Breast epithelium (tissue), 4 donors: ENCODE measurements at regions not wholly inside any gene's neighbourhood (a gene's known extent, or its start where the extent isn't known, plus 50 kb on each side); places are given as distances from the start of the nearest gene placed in this dataset.

Experiments used
- DNase-seq, 2 donors: peaks; one replicate each; pipeline ENCODE4 v3.0.0-alpha.2; 2019; ENCODE audit warnings: low spot score in 2 of 2
- H3K27ac ChIP-seq, 2 donors: fragments of 200-600 bp; sonication (generic) in 1 of 2; one replicate each; pipeline ENCODE4 v1.5.1; 2016 to 2019; ENCODE audit warnings: mild to moderate bottlenecking in 1 of 2
- H3K27me3 ChIP-seq, 2 donors: fragments of 200-600 bp; sonication (generic) in 1 of 2; one replicate each; pipeline versions ENCODE4 v1.5.1 to v1.6.0; 2017 to 2019; ENCODE audit warnings: control low read depth in 1 of 2, mild to moderate bottlenecking in 1 of 2
- H3K36me3 ChIP-seq: fragments of 200-600 bp; one replicate; pipeline ENCODE4 v1.5.1; 2019
- H3K4me1 ChIP-seq, 2 donors: fragments of 200-600 bp; sonication (generic); one replicate each; pipeline ENCODE4 v1.5.1; 2016 to 2019; ENCODE audit warnings: control low read depth in 1 of 2
- H3K4me3 ChIP-seq, 3 donors: fragments of 200-600 bp; sonication (generic); 1 replicate in 2 of 3; 2 replicates in 1 of 3; pipeline ENCODE4 v1.5.1; 2016 to 2019; ENCODE audit warnings: mild to moderate bottlenecking in 3 of 3, moderate library complexity in 2 of 3
- H3K9me3 ChIP-seq, 2 donors: fragments of 200-600 bp; sonication (generic) in 1 of 2; one replicate each; pipeline ENCODE4 v1.5.1; 2016 to 2019; ENCODE audit warnings: control low read depth in 1 of 2
- POLR2A ChIP-seq: fragments of 450-650 bp; IDR thresholded peaks from one replicate; pipeline ENCODE4 v1.6.1; 2016; ENCODE audit warnings: antibody characterized with exemption, mild to moderate bottlenecking, moderate library complexity
- POLR2AphosphoS5 ChIP-seq, 3 donors: sonication (generic); formaldehyde crosslinking; IDR thresholded peaks; one replicate each; pipeline ENCODE4 v1.6.1; 2017; ENCODE audit warnings: antibody characterized with exemption in 3 of 3
- intact Hi-C: fragments of 100-400 bp; cut with DNase I; formaldehyde crosslinking; loops from one replicate; pipeline ENCODE4 v1.15.1; 2023; ENCODE audit warnings: low total_unique reads
- TF ChIP-seq, protein P1 (sequence below), 3 donors: fragments of 450-650 bp; IDR thresholded peaks; one replicate each; pipeline ENCODE4 v1.5.1; 2016 to 2017; ENCODE audit warnings: antibody characterized with exemption in 3 of 3, mild to moderate bottlenecking in 3 of 3, moderate library complexity in 3 of 3

DNA sequence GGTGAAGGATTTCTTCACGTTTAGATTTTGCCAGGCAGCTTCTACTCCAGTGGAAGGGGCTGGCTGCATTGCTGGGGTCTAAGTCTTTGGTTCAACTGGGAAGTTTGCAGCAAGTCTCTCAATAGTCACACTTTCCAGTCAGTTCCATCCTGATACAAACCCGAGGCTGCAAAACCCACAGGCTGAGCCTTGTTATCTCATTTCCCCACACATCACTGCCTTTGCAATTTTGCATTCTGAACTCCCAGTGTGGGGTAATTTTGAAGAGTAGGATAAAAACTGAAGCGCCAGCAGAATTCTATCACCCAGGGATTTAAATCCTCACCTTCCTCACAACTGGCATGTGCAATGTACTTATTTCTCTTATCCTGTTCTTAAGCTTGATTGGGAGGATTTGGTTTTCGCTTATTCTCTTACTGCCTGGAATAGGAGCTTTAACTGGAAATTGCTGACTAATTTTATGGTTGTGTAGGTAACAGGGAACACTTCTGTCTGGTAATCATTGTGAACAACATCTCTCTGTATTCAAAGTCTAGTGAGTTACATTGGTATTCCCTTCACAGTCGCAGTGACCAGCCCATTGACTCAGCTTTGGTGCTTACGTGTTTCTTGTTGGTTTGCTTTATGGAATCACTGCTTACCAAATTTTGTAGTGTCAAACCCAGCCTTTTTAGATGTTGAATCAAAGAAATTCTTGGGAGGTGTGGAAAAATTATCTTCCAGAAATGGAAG is 142.0 kb upstream of the TOPAZ1 start:
- peaks cover 0 to 6% of the 10 kb centered on the region in 2 donors for H3K27me3 ChIP-seq
- DNase-seq = no peak
- H3K27ac ChIP-seq = no peak overlapping the region
- H3K9me3 ChIP-seq = no peaks in the 10 kb centered on the region
- intact Hi-C loops = no loop called here
- no peaks in the 10 kb centered on the region for H3K4me1 ChIP-seq
- TF ChIP-seq POLR2AphosphoS5 (IDR thresholded peaks at IDR 0.05) = no peak
- TF ChIP-seq POLR2A = no peak
- TF ChIP-seq, protein P1, sequence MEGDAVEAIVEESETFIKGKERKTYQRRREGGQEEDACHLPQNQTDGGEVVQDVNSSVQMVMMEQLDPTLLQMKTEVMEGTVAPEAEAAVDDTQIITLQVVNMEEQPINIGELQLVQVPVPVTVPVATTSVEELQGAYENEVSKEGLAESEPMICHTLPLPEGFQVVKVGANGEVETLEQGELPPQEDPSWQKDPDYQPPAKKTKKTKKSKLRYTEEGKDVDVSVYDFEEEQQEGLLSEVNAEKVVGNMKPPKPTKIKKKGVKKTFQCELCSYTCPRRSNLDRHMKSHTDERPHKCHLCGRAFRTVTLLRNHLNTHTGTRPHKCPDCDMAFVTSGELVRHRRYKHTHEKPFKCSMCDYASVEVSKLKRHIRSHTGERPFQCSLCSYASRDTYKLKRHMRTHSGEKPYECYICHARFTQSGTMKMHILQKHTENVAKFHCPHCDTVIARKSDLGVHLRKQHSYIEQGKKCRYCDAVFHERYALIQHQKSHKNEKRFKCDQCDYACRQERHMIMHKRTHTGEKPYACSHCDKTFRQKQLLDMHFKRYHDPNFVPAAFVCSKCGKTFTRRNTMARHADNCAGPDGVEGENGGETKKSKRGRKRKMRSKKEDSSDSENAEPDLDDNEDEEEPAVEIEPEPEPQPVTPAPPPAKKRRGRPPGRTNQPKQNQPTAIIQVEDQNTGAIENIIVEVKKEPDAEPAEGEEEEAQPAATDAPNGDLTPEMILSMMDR (IDR thresholded peaks at IDR 0.05) = no peak
- H3K4me3 ChIP-seq = no peak overlapping the region
- no peaks in the 10 kb centered on the region for H3K36me3 ChIP-seq

DNA sequence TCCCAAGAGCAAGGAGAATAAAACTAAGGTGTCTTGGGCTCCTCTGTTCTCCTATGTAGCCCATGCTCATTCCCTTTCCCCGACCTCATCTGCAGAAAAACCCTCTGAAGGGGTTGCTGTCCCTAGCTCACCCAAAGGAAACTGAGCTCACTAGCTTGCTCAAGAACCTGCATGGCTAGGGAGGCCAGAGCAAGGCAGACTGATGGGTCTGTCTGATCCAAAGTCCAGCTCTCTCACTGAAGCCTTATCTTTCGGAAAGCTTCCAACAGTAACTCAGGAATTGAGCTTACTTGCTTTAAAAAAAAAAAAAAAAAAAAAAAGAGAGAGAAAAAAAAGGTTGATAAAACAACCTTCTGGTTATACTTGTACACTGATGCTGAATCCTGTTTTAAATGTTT is 141.4 kb upstream of the TOPAZ1 start:
- H3K27me3 ChIP-seq = peaks cover 0 to 6% of the 10 kb centered on the region in 2 donors
- TF ChIP-seq, protein P1 (IDR thresholded peaks at IDR 0.05) = no peak
- TF ChIP-seq POLR2A (no peak), POLR2AphosphoS5 (IDR thresholded peaks at IDR 0.05) (no peak)

DNA sequence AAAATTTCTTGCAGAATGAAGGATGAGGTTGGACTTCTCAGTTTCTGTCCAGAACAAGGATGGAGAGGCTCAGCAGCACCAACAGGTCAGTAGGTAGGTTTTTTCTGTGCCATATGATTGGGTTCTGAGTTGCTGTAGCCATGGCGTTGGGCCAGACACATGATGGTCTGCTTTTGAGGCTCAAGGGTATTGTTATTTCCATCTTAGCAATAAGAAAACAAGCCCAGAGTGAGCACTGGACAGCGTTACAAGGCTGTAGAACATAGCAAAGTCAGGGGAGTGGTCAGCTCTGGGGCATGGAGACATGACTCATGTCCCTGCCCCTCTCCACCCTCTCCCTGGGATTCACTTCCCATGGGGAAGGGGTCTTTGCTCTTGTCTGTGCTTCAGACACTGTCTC is 137.6 kb upstream of the TOPAZ1 start:
- Histone ChIP-seq H3K4me1 (no peaks in the 10 kb centered on the region), H3K4me3 (no peak overlapping the region), H3K27ac (no peak overlapping the region), H3K27me3 (peaks cover 0 to 6% of the 10 kb centered on the region in 2 donors), H3K36me3 (no peaks in the 10 kb centered on the region), H3K9me3 (no peaks in the 10 kb centered on the region)
- TF ChIP-seq POLR2AphosphoS5 (IDR thresholded peaks at IDR 0.05) (no peak), POLR2A (no peak)
- TF ChIP-seq, protein P1 (IDR thresholded peaks at IDR 0.05) = no peak
- DNase-seq = no peak
- intact Hi-C loops = no loop called here

More for the DNA sequence above, 141.4 kb upstream of the TOPAZ1 start:
- H3K4me1 ChIP-seq = no peaks in the 10 kb centered on the region
- no peaks in the 10 kb centered on the region for H3K9me3 ChIP-seq
- H3K36me3 ChIP-seq = no peaks in the 10 kb centered on the region
- intact Hi-C loops = no loop called here
- DNase-seq = no peak
- no peak overlapping the region for H3K27ac ChIP-seq
- no peak overlapping the region for H3K4me3 ChIP-seq

DNA sequence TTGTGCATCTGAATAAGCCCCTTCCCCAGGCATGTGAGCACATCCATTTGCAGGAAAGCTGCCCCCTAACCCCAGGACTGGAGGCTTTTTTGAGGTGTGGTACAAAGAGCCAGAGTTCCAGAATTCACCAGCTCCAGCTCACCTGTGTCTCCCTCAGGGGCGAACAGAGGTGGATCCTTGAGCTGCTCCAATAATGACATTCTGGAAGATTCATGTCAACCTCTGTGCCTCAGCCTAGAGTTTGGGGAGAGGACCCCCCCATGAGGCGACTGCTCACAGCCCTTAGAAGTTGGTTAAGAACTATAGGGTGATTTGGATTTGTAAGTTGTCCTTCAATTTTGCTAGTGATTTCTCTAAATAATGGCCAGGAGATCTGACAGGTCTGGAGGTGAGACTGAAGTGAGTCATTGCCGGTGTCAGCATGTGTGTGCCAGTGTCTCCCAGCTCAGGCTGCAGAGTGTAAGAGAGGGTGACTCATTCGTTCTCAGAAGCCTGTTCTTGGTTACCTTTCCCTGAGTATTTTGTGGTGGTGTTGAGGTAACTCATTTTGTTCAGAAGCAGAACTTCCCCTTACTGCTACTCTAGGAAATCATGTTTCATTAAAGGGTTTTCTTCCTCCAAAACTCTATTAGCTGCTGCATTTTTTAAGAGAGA is 136.9 kb upstream of the TOPAZ1 start:
- no peaks in the 10 kb centered on the region for H3K4me1 ChIP-seq
- intact Hi-C loops = no loop called here
- H3K9me3 ChIP-seq = no peaks in the 10 kb centered on the region
- no peak overlapping the region for H3K27ac ChIP-seq
- no peak overlapping the region for H3K4me3 ChIP-seq
- DNase-seq = no peak
- H3K27me3 ChIP-seq = peaks cover 0 to 6% of the 10 kb centered on the region in 2 donors
- TF ChIP-seq, protein P1 (IDR thresholded peaks at IDR 0.05) = no peak
- no peak for TF ChIP-seq POLR2AphosphoS5 (IDR thresholded peaks at IDR 0.05)
- TF ChIP-seq POLR2A = no peak
- H3K36me3 ChIP-seq = no peaks in the 10 kb centered on the region

DNA sequence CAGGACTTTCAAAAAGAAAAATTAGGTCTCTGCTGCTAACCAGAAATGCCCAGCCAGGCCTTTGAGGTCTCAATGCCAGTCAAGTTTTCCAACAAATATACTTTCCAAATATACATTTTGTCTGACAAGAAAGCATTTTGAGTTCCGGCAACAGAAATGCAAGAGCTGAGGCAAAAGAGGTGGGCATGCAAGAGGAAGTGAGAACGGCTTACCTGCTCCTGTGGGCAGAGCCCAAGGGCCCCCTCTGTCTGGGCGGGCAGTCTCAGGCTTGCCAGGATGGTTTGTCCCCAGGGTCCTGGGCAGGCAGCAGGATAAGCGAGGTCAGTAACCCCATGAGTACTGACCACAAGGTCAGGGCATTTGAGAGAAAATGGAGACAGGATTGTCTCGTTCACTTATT is 136.1 kb upstream of the TOPAZ1 start:
- no peak overlapping the region for H3K27ac ChIP-seq
- DNase-seq = no peak

More for the DNA sequence above, 136.1 kb upstream of the TOPAZ1 start:
- intact Hi-C loops = no loop called here
- TF ChIP-seq, protein P1 (IDR thresholded peaks at IDR 0.05) = no peak
- TF ChIP-seq POLR2AphosphoS5 (IDR thresholded peaks at IDR 0.05) (no peak), POLR2A (no peak)
- H3K4me1 ChIP-seq = no peaks in the 10 kb centered on the region
- H3K4me3 ChIP-seq = no peak overlapping the region
- no peaks in the 10 kb centered on the region for H3K9me3 ChIP-seq
- peaks cover 0 to 6% of the 10 kb centered on the region in 2 donors for H3K27me3 ChIP-seq
- H3K36me3 ChIP-seq = no peaks in the 10 kb centered on the region
